ENCODE measurements at regions not wholly inside any gene's neighbourhood (a gene's known extent, or its start where the extent isn't known, plus 50 kb on each side); places are given as distances from the start of the nearest gene placed in this dataset.

- Histone ChIP-seq H3K9ac (ENCODE audit: low read length) (no peak overlapping the region), H3K4me3 (ENCODE audit: low read length) (no peak overlapping the region), H3K9me3 (ENCODE audit: control insufficient read depth, low read length) (no peaks in the 10 kb centered on the region), H3K27me3 (replicated peaks; ENCODE audit: control insufficient read depth, insufficient read depth, low read length) (no peaks in the 10 kb centered on the region), H3K4me1 (ENCODE audit: control insufficient read depth, insufficient read depth, low read length) (no peaks in the 10 kb centered on the region), H3K36me3 (ENCODE audit: control insufficient read depth, insufficient read depth, low read length, severe bottlenecking) (no peaks in the 10 kb centered on the region)
- no peak for DNase-seq (ENCODE audit: low read depth)
These were observed 58.4 kb upstream of the ETV1 start for GRCh38 chr7:14047709-14048399.

GRCh38 chr7:14045651-14046050 is 56.2 kb upstream of the ETV1 start:
- Histone ChIP-seq H3K9me3 (ENCODE audit: control insufficient read depth, low read length) (no peaks in the 10 kb centered on the region), H3K9ac (ENCODE audit: low read length) (no peak overlapping the region), H3K4me1 (ENCODE audit: control insufficient read depth, insufficient read depth, low read length) (no peaks in the 10 kb centered on the region), H3K4me3 (ENCODE audit: low read length) (no peak overlapping the region), H3K36me3 (ENCODE audit: control insufficient read depth, insufficient read depth, low read length, severe bottlenecking) (no peaks in the 10 kb centered on the region), H3K27me3 (replicated peaks; ENCODE audit: control insufficient read depth, insufficient read depth, low read length) (no peaks in the 10 kb centered on the region)
- no peak for DNase-seq (ENCODE audit: low read depth)

- Histone ChIP-seq H3K9me3 (ENCODE audit: control insufficient read depth, low read length) (no peaks in the 10 kb centered on the region), H3K9ac (ENCODE audit: low read length) (no peak overlapping the region), H3K4me1 (ENCODE audit: control insufficient read depth, insufficient read depth, low read length) (no peaks in the 10 kb centered on the region), H3K27me3 (replicated peaks; ENCODE audit: control insufficient read depth, insufficient read depth, low read length) (no peaks in the 10 kb centered on the region), H3K36me3 (ENCODE audit: control insufficient read depth, insufficient read depth, low read length, severe bottlenecking) (no peaks in the 10 kb centered on the region), H3K4me3 (ENCODE audit: low read length) (no peak overlapping the region)
- no peak for DNase-seq (ENCODE audit: low read depth)
These were observed 51.1 kb upstream of the ETV1 start for GRCh38 chr7:14040528-14040927.

Data from adipocyte (in vitro differentiated cells).